PC-9 (cell line): ENCODE measurements at regions not wholly inside any gene's neighbourhood (a gene's known extent, or its start where the extent isn't known, plus 50 kb on each side); places are given as distances from the start of the nearest gene placed in this dataset.

ENCODE experiments used
- CTCF ChIP-seq: fragments of 200-600 bp; sonication (generic); conservative IDR thresholded peaks from 2 replicates; pipeline ENCODE4 v1.6.1; 2017; ENCODE audit warnings: mixed run types, antibody characterized with exemption, mild to moderate bottlenecking, moderate library complexity
- EZH2 ChIP-seq: fragments of 200-600 bp; sonication (generic); IDR thresholded peaks from 2 replicates; pipeline ENCODE4 v1.8.0; 2017; ENCODE audit warnings: antibody characterized with exemption, low read depth

- no peak for TF ChIP-seq CTCF
- TF ChIP-seq EZH2, result no peak
Measured at GRCh38 chr9:107169796-107170195, 113.3 kb upstream of the RAD23B start.
